GM12878 (cell line): ENCODE measurements at regions not wholly inside any gene's neighbourhood (a gene's known extent, or its start where the extent isn't known, plus 50 kb on each side); places are given as distances from the start of the nearest gene placed in this dataset.

Source experiments
- CHD4 ChIP-seq: fragments of 200-600 bp; sonication (generic); IDR thresholded peaks from 2 replicates; pipeline ENCODE4 v1.6.1; 2016; ENCODE audit warnings: mild to moderate bottlenecking
- CTCF ChIP-seq, 3 experiments: IDR thresholded peaks in 2 of 3; conservative IDR thresholded peaks in 1 of 3; 2 replicates each; pipeline ENCODE4 v1.5.1; 2011; ENCODE audit warnings: low read depth in 3 of 3, low read length in 3 of 3, mild to moderate bottlenecking in 3 of 3, control low read depth in 2 of 3, moderate library complexity in 2 of 3, inconsistent platforms in 1 of 3, mixed read lengths in 1 of 3; ENCODE audit not compliant: control insufficient read depth in 2 of 3, insufficient read depth in 1 of 3; ENCODE audit errors: extremely low read depth in 1 of 3
- ESRRA ChIP-seq: IDR thresholded peaks from 2 replicates; pipeline ENCODE4 v1.6.1; 2012; ENCODE audit warnings: mild to moderate bottlenecking, low read length, improper control_type of control experiment
- EZH2 ChIP-seq: IDR thresholded peaks from 2 replicates; pipeline ENCODE4 v1.6.1; 2012; ENCODE audit warnings: low read depth, mild to moderate bottlenecking, control low read depth, inconsistent platforms, low read length, borderline replicate concordance; ENCODE audit not compliant: control insufficient read depth
- FOS ChIP-seq: IDR thresholded peaks from 3 replicates; pipeline ENCODE4 v1.6.1; 2011; ENCODE audit warnings: borderline replicate concordance; ENCODE audit not compliant: insufficient read length; ENCODE audit errors: extremely low read depth
- FOXK2 ChIP-seq: fragments of 450-650 bp; IDR thresholded peaks from 2 replicates; pipeline ENCODE4 v1.6.1; 2017; ENCODE audit warnings: mild to moderate bottlenecking, moderate library complexity
- HDAC2 ChIP-seq: fragments of 200-600 bp; sonication (generic); IDR thresholded peaks from 2 replicates; pipeline ENCODE4 v1.6.1; 2017
- MXI1 ChIP-seq: fragments of 150-350 bp; IDR thresholded peaks from 2 replicates; pipeline ENCODE4 v1.6.1; 2011; ENCODE audit warnings: low read depth, mild to moderate bottlenecking, inconsistent platforms, low read length, improper control_type of control experiment
- PAX8 ChIP-seq: fragments of 450-650 bp; IDR thresholded peaks from 2 replicates; pipeline ENCODE4 v1.6.1; 2017; ENCODE audit warnings: mild to moderate bottlenecking, moderate library complexity
- POLR2AphosphoS5 ChIP-seq: IDR thresholded peaks from 2 replicates; pipeline ENCODE4 v1.6.1; 2011; ENCODE audit warnings: mild to moderate bottlenecking, low read length, inconsistent platforms
- RAD21 ChIP-seq: IDR thresholded peaks from 2 replicates; pipeline ENCODE4 v1.6.1; 2011; ENCODE audit warnings: mild to moderate bottlenecking, low read depth, low read length, moderate library complexity; ENCODE audit not compliant: insufficient read depth
- SMC3 ChIP-seq: IDR thresholded peaks from 2 replicates; pipeline ENCODE4 v1.6.1; 2011; ENCODE audit warnings: low read length, improper control_type of control experiment, borderline replicate concordance
- ZNF274 ChIP-seq: IDR thresholded peaks from one replicate; pipeline ENCODE4 v1.8.0; 2011; ENCODE audit not compliant: insufficient read length, insufficient read depth
- ZZZ3 ChIP-seq: IDR thresholded peaks from 2 replicates; pipeline ENCODE4 v1.6.1; 2011; ENCODE audit warnings: low read depth; ENCODE audit not compliant: control insufficient read depth, insufficient read length

- TF ChIP-seq ZZZ3 (no peak), SMC3 (no peak), FOXK2 (no peak), RAD21 (no peak), CHD4 (no peak), CTCF (IDR thresholded peaks at IDR 0.05 in 2 of 3, conservative IDR thresholded peaks at IDR 0.05 in 1 of 3; ENCODE audit: control insufficient read depth in 2 of 3, extremely low read depth in 1 of 3, insufficient read depth in 1 of 3, low read depth in 3 of 3, low read length in 3 of 3) (no peak), POLR2AphosphoS5 (no peak), FOS (no peak), HDAC2 (no peak), EZH2 (no peak), PAX8 (no peak), MXI1 (no peak), ESRRA (no peak), ZNF274 (no peak)
Observed at GRCh38 chr7:155228894-155229293, 68.8 kb upstream of the INSIG1 start.
